ENCODE measurements at regions not wholly inside any gene's neighbourhood (a gene's known extent, or its start where the extent isn't known, plus 50 kb on each side); places are given as distances from the start of the nearest gene placed in this dataset.

GRCh38 chr4:32393806-32394205 lies 1673.6 kb downstream of the PCDH7 start:
- no TSS peak for BruUV-seq (replicated peaks)
- H3K36me3 ChIP-seq (ENCODE audit: control insufficient read depth, insufficient read depth, low read length): no peaks in the 10 kb centered on the region
- no peak for DNase-seq
- H3K9me3 ChIP-seq: no peaks in the 10 kb centered on the region
- no peak overlapping the region for H3K4me3 Mint-ChIP-seq (ENCODE audit: unreplicated experiment)
- ChIA-PET CTCF (interaction anchor here (0.7 kb wide), 1 partner anchor 537 kb away, joined by 3 read pairs; no protein-coding TSS in a partner anchor), POLR2A (no interaction called here)
- intact Hi-C loops (cut with micrococcal nuclease; ENCODE audit: unreplicated experiment): no loop called here
- no peak overlapping the region for H3K4me3 ChIP-seq (ENCODE audit: low read depth, low read length)
- no peaks in the 10 kb centered on the region for H3K36me3 Mint-ChIP-seq (ENCODE audit: insufficient read depth, unreplicated experiment)
- no peak for TF ChIP-seq CTCF (IDR thresholded peaks at IDR 0.05; ENCODE audit: insufficient read depth in 1 of 2, low read depth in 1 of 2, low read length in 1 of 2, severe bottlenecking in 1 of 2, unreplicated experiment in 1 of 2)
- no peaks in the 10 kb centered on the region for H3K27me3 ChIP-seq (replicated peaks; ENCODE audit: control insufficient read depth, insufficient read depth, low read length)
- H3K9me3 Mint-ChIP-seq (ENCODE audit: unreplicated experiment): no peaks in the 10 kb centered on the region
- no peak overlapping the region for H3K27ac Mint-ChIP-seq (ENCODE audit: unreplicated experiment)
- no peaks in the 10 kb centered on the region for H3K4me1 ChIP-seq
- H3K27me3 Mint-ChIP-seq (ENCODE audit: insufficient read depth, unreplicated experiment): no peaks in the 10 kb centered on the region
- H3K4me1 Mint-ChIP-seq (ENCODE audit: low read depth, unreplicated experiment): no peaks in the 10 kb centered on the region

- Mint-ChIP-seq H3K27ac (ENCODE audit: unreplicated experiment) (no peak overlapping the region), H3K36me3 (ENCODE audit: insufficient read depth, unreplicated experiment) (no peaks in the 10 kb centered on the region)
Measured at GRCh38 chr4:32394255-32394654, 1674.1 kb downstream of the PCDH7 start.

GRCh38 chr4:32396507-32397070 lies 1676.4 kb downstream of the PCDH7 start:
- TF ChIP-seq CTCF (IDR thresholded peaks at IDR 0.05; ENCODE audit: insufficient read depth in 1 of 2, low read depth in 1 of 2, low read length in 1 of 2, severe bottlenecking in 1 of 2, unreplicated experiment in 1 of 2): no peak
- ChIA-PET POLR2A (no interaction called here), CTCF (no interaction called here)
- H3K27me3 Mint-ChIP-seq (ENCODE audit: insufficient read depth, unreplicated experiment): no peaks in the 10 kb centered on the region
- no peaks in the 10 kb centered on the region for H3K9me3 ChIP-seq
- H3K4me1 Mint-ChIP-seq (ENCODE audit: low read depth, unreplicated experiment): no peaks in the 10 kb centered on the region
- intact Hi-C loops (cut with micrococcal nuclease; ENCODE audit: unreplicated experiment): no loop called here
- no peak overlapping the region for H3K27ac Mint-ChIP-seq (ENCODE audit: unreplicated experiment)
- H3K36me3 Mint-ChIP-seq (ENCODE audit: insufficient read depth, unreplicated experiment): no peaks in the 10 kb centered on the region
- H3K36me3 ChIP-seq (ENCODE audit: control insufficient read depth, insufficient read depth, low read length): no peaks in the 10 kb centered on the region
- no peaks in the 10 kb centered on the region for H3K27me3 ChIP-seq (replicated peaks; ENCODE audit: control insufficient read depth, insufficient read depth, low read length)
- no TSS peak for BruUV-seq (replicated peaks)
- H3K4me3 ChIP-seq (ENCODE audit: low read depth, low read length): no peak overlapping the region
- no peak for DNase-seq
- no peaks in the 10 kb centered on the region for H3K4me1 ChIP-seq
- H3K9me3 Mint-ChIP-seq (ENCODE audit: unreplicated experiment): no peaks in the 10 kb centered on the region
- no peak overlapping the region for H3K4me3 Mint-ChIP-seq (ENCODE audit: unreplicated experiment)

More at GRCh38 chr4:32394255-32394654, 1674.1 kb downstream of the PCDH7 start:
- no TSS peak for BruUV-seq (replicated peaks)
- Mint-ChIP-seq H3K4me3 (ENCODE audit: unreplicated experiment) (no peak overlapping the region), H3K9me3 (ENCODE audit: unreplicated experiment) (no peaks in the 10 kb centered on the region), H3K27me3 (ENCODE audit: insufficient read depth, unreplicated experiment) (no peaks in the 10 kb centered on the region), H3K4me1 (ENCODE audit: low read depth, unreplicated experiment) (no peaks in the 10 kb centered on the region)
- no peaks in the 10 kb centered on the region for H3K27me3 ChIP-seq (replicated peaks; ENCODE audit: control insufficient read depth, insufficient read depth, low read length)
- H3K9me3 ChIP-seq: no peaks in the 10 kb centered on the region
- POLR2A ChIA-PET: no interaction called here
- no peak for DNase-seq
- no peaks in the 10 kb centered on the region for H3K36me3 ChIP-seq (ENCODE audit: control insufficient read depth, insufficient read depth, low read length)
- CTCF ChIA-PET: interaction anchor here (0.7 kb wide), 1 partner anchor 536 kb away, joined by 3 read pairs; no protein-coding TSS in a partner anchor
- intact Hi-C loops (cut with micrococcal nuclease; ENCODE audit: unreplicated experiment): no loop called here
- no peak overlapping the region for H3K4me3 ChIP-seq (ENCODE audit: low read depth, low read length)
- no peaks in the 10 kb centered on the region for H3K4me1 ChIP-seq
- TF ChIP-seq CTCF (IDR thresholded peaks at IDR 0.05; ENCODE audit: insufficient read depth in 1 of 2, low read depth in 1 of 2, low read length in 1 of 2, severe bottlenecking in 1 of 2, unreplicated experiment in 1 of 2): no peak

Data from Caco-2 (cell line).